Skeletal muscle tissue (tissue), 3 donors: ENCODE measurements at regions not wholly inside any gene's neighbourhood (a gene's known extent, or its start where the extent isn't known, plus 50 kb on each side); places are given as distances from the start of the nearest gene placed in this dataset.

Source experiments
- H3K27ac ChIP-seq: one replicate; pipeline ENCODE4 v1.7.0; 2013; ENCODE audit warnings: mild to moderate bottlenecking, low read depth, low read length, inconsistent platforms
- H3K27me3 ChIP-seq, 3 donors: one replicate each; pipeline ENCODE4 v1.7.0; 2013; ENCODE audit warnings: low read length in 3 of 3; ENCODE audit not compliant: control insufficient read depth in 3 of 3, insufficient read depth in 3 of 3
- H3K36me3 ChIP-seq, 3 donors: one replicate each; pipeline ENCODE4 v1.7.0; 2013; ENCODE audit warnings: low read length in 3 of 3; ENCODE audit not compliant: control insufficient read depth in 3 of 3, insufficient read depth in 3 of 3
- H3K4me1 ChIP-seq, 3 donors: one replicate each; pipeline ENCODE4 v1.7.0; 2013; ENCODE audit warnings: low read length in 3 of 3, mild to moderate bottlenecking in 3 of 3; ENCODE audit not compliant: control insufficient read depth in 3 of 3, insufficient read depth in 3 of 3
- H3K4me3 ChIP-seq, 3 donors: one replicate each; pipeline ENCODE4 v1.7.0; 2013; ENCODE audit warnings: low read length in 3 of 3
- H3K9ac ChIP-seq, 3 donors: one replicate each; pipeline ENCODE4 v1.7.0; 2013; ENCODE audit warnings: low read length in 3 of 3, mild to moderate bottlenecking in 3 of 3, moderate library complexity in 2 of 3, low read depth in 1 of 3
- H3K9me3 ChIP-seq, 3 donors: one replicate each; pipeline ENCODE4 v1.7.0; 2013; ENCODE audit warnings: low read length in 3 of 3; ENCODE audit not compliant: control insufficient read depth in 3 of 3
- donor health status: Osteomylitis.

DNA sequence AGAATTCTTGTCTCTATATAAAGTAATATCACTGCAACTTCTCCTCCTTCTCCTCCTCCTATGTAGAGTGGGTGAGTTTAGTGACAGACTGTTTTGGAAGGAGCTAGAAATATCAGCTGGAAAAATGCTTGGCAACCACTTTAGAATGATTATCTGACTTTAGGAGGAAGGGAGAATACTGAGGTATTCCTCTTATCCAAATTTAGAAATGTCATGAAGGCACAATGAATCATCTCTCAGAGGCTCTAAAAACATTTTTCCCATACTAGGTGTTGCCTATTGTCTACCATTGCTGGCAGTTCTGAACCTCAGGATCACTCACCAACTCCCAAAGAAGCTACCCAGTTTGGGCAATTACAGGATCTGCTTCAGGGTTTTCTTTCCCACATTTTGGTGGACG is 306.6 kb upstream of the ATP2B1 start:
- Histone ChIP-seq H3K4me3 (no peak overlapping the region), H3K9ac (no peak overlapping the region), H3K27ac (no peak overlapping the region), H3K27me3 (no peaks in the 10 kb centered on the region), H3K9me3 (no peaks in the 10 kb centered on the region), H3K4me1 (no peaks in the 10 kb centered on the region), H3K36me3 (no peaks in the 10 kb centered on the region)

GRCh38 chr12:90013409-90013808 is 304.8 kb upstream of the ATP2B1 start:
- Histone ChIP-seq H3K9ac (no peak overlapping the region), H3K9me3 (no peaks in the 10 kb centered on the region), H3K4me1 (no peaks in the 10 kb centered on the region), H3K27ac (no peak overlapping the region), H3K4me3 (no peak overlapping the region), H3K27me3 (no peaks in the 10 kb centered on the region), H3K36me3 (no peaks in the 10 kb centered on the region)

DNA sequence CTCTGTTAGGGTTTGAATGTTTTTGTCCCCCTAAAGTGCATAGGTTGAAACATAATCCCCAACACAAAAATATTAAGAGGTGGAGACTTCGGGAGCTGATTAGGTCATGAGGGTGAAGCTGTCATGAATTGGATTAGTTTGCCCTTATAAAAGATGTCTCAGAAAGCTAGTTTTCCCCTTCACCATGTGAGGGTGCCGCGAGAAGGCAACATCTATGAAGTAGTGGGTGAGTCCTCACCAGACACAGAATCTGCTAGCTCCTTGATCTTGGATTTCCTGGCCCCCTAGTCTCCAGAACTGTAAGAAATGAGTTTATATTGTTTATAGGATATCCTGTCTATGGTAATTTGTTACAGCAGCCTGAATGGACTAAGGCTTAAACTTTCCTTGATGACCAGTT is 301.5 kb upstream of the ATP2B1 start:
- H3K27me3 ChIP-seq = no peaks in the 10 kb centered on the region
- no peaks in the 10 kb centered on the region for H3K4me1 ChIP-seq
- no peak overlapping the region for H3K9ac ChIP-seq
- H3K36me3 ChIP-seq = no peaks in the 10 kb centered on the region
- H3K9me3 ChIP-seq = no peaks in the 10 kb centered on the region
- no peak overlapping the region for H3K4me3 ChIP-seq
- no peak overlapping the region for H3K27ac ChIP-seq

- Histone ChIP-seq H3K9ac (no peak overlapping the region), H3K36me3 (no peaks in the 10 kb centered on the region), H3K4me3 (no peak overlapping the region), H3K27ac (no peak overlapping the region), H3K4me1 (no peaks in the 10 kb centered on the region), H3K27me3 (no peaks in the 10 kb centered on the region), H3K9me3 (no peaks in the 10 kb centered on the region)
These were observed 299.6 kb upstream of the ATP2B1 start for GRCh38 chr12:90008277-90008676.

DNA sequence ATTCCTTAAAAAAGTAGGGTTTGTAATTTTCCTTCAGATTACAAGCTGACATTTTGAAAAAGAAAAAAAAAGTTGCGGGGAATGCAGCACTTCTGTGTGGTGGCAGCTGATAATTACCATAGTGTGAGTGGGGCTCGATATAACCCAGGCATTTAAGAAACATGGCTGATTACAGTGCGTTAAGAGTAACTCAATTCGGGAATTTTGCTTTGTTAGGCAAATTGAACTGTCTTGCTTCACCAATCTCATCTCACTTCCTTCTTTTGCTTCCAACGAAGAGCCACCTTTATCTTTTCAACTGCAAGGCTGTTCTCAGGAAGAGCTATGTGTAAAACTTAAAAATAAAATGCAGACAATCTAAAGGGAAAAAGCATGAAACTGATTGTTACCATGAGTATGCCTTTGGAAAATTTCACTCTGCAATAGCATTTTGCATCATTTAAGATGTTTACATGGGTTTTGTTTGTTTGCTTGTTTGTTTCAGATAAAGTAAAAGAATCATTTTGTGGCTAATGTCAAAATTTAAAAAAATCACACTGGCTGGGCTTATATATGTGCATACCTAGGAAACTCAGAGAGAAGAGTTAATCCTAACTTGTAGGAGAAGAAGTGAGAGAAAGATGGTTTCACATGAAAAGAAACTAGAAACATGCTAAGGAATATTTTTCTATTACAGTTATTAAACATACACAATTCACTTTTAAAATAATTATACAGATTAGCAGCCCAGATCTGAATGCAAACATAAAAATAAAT is 295.9 kb upstream of the ATP2B1 start:
- Histone ChIP-seq H3K4me1 (no peaks in the 10 kb centered on the region), H3K4me3 (no peak overlapping the region), H3K9me3 (no peaks in the 10 kb centered on the region), H3K36me3 (no peaks in the 10 kb centered on the region), H3K9ac (no peak overlapping the region), H3K27me3 (no peaks in the 10 kb centered on the region), H3K27ac (no peak overlapping the region)

DNA sequence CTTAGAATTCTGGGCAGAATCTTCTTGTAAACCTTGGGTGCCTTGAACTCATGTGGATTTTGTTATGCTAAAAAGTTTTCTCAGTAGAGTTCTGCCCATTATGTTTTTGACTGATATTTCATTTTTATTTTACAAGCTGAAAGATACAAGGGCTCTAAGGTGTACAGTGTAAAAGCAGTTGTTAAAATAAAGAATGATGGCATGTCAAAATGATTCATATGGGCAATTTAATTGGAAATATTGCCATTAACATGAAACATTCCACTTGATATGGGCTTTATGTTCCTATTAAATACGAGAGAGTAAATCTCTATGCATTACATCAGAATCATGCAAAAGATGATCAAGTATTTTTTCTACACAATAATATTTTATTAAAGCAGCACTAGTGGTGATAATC is 295.1 kb upstream of the ATP2B1 start:
- no peaks in the 10 kb centered on the region for H3K27me3 ChIP-seq
- H3K36me3 ChIP-seq = no peaks in the 10 kb centered on the region
- no peak overlapping the region for H3K9ac ChIP-seq
- H3K4me3 ChIP-seq = no peak overlapping the region
- H3K4me1 ChIP-seq = no peaks in the 10 kb centered on the region
- no peaks in the 10 kb centered on the region for H3K9me3 ChIP-seq
- H3K27ac ChIP-seq = no peak overlapping the region

DNA sequence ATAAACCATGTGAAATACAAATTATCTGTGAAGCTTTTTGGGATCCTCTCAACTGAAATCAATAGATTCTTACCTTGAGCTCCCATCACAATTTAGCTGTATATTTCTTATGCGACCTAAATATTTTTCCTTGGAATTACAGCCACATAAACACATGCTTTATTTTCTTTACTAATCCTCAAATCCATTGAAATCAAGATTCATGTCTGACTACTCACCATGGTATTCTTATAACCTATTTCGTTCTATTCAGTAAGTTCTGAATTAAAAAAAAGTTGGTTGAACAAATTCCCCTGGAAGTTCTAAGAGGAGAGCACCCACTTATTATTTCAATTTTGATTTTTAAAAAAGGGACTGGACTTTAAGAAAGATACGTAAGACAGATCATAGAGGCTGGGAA is 292.1 kb upstream of the ATP2B1 start:
- Histone ChIP-seq H3K4me1 (no peaks in the 10 kb centered on the region), H3K27ac (no peak overlapping the region), H3K36me3 (no peaks in the 10 kb centered on the region), H3K4me3 (no peak overlapping the region), H3K27me3 (no peaks in the 10 kb centered on the region), H3K9ac (no peak overlapping the region), H3K9me3 (no peaks in the 10 kb centered on the region)

DNA sequence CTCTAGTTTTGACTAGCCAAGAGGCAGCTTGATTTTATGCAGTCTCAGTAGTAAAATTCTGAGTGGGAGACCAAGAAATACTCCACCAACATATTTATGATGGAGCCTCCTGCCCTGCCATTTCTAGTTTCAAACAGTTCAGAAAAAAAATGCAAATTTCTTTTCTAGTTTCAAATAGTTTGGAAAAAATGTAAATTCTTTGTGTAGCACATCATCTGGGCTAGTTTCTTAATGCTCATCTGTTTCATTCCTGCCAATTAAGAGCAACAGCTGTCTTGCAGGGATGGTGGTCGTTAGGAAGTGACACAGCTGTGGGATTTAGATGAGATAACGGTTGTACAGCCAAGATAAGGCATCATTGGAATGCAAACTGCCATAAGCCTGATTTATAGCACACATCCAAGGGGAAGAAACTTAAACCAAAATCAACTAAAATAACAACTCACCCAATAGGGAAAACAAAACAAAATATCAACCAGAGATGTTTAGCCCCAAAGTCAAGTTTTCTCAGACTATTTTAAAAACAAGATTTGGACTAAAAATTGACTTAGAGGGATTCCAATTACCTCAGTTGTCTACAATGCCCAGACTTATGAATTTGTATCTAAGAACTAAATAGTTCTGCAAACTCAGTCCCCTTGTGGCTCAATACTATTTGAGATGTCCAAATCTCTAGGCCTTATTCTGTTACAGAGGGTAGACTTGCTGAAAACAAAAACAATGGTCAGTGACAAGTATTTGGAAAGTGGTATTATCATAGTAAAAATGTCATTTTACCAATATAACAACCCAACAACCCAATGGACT is 291.3 kb upstream of the ATP2B1 start:
- Histone ChIP-seq H3K27me3 (no peaks in the 10 kb centered on the region), H3K27ac (no peak overlapping the region), H3K9me3 (no peaks in the 10 kb centered on the region), H3K4me1 (no peaks in the 10 kb centered on the region), H3K4me3 (no peak overlapping the region), H3K36me3 (no peaks in the 10 kb centered on the region), H3K9ac (no peak overlapping the region)

DNA sequence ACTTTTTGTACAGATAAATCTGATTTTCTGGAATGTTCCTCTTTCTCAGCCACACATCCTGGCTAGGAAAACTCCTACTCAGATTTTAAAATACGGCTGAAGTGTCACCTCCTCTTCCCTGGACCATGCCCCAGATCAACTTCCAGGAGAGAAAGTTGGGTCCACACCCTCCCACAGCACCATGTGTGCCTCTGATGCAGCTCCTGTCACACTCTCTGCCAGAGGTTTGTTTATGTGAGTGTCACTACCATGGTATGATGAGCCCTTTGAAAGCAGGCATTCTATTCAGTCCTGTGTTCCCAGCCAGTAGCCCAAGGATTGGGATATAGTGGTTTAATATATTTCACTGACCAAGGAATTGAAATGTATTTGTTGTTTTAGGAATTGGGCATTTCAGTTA is 287.2 kb upstream of the ATP2B1 start:
- no peaks in the 10 kb centered on the region for H3K27me3 ChIP-seq
- no peaks in the 10 kb centered on the region for H3K4me1 ChIP-seq
- H3K9me3 ChIP-seq = no peaks in the 10 kb centered on the region
- no peak overlapping the region for H3K4me3 ChIP-seq
- no peak overlapping the region for H3K9ac ChIP-seq
- no peaks in the 10 kb centered on the region for H3K36me3 ChIP-seq
- H3K27ac ChIP-seq = no peak overlapping the region

DNA sequence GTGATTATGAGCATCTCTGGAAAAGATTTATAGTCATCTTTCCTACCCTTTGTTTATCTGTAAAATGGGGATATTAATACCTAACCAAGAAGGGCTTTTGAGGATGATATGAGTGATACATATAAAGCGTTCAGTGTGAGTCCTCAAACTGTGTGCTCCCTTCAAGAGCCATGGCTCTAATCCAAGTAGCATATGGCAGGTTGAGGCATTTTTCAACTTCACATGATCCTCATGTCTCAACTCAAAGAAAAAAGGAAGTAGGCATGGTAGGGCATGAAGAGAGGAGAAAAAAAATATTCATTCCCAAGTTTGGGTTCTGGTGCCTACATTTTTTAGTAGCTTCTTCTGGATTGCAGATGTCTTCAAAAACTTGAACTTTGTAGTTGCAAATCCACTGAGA is 286.3 kb upstream of the ATP2B1 start:
- H3K9ac ChIP-seq = no peak overlapping the region
- no peaks in the 10 kb centered on the region for H3K36me3 ChIP-seq
- no peak overlapping the region for H3K4me3 ChIP-seq
- H3K4me1 ChIP-seq = no peaks in the 10 kb centered on the region
- no peaks in the 10 kb centered on the region for H3K27me3 ChIP-seq
- H3K27ac ChIP-seq = no peak overlapping the region
- no peaks in the 10 kb centered on the region for H3K9me3 ChIP-seq
